Endothelial cell of umbilical vein (primary cell): ENCODE measurements at regions not wholly inside any gene's neighbourhood (a gene's known extent, or its start where the extent isn't known, plus 50 kb on each side); places are given as distances from the start of the nearest gene placed in this dataset.

Experiments used
- BruUV-seq: library from RNA; stranded (reverse); fragments of 400-500 nt; replicated peaks from 2 replicates; lab custom pipeline; 2021; lab: Mats Ljungman, UMichigan
- CTCF ChIA-PET: fragments of 300-600, 350-600 bp; sonication (Branson Sonifier 250); formaldehyde crosslinking; loops from one replicate; lab custom pipeline; 2021; ENCODE audit warnings: antibody characterized with exemption, inconsistent platforms; lab: Charles Lee
- POLR2A ChIA-PET: fragments of 300-600, 350-600 bp; sonication (Branson Sonifier 250); formaldehyde crosslinking; loops from one replicate; lab custom pipeline; 2021; ENCODE audit warnings: antibody characterized with exemption, inconsistent platforms; lab: Charles Lee
- DNase-seq: peaks from one replicate; pipeline ENCODE4 v3.0.0-alpha.2; 2011; ENCODE audit warnings: low read depth, low spot score
- FAIRE-seq: peaks from 2 replicates; lab custom pipeline; 2011; peaks lifted over from hg19 to GRCh38; lab: Jason Lieb, UNC
- H2AFZ ChIP-seq: 2 replicates; pipeline ENCODE4 v1.6.0; 2012; ENCODE audit warnings: low read depth, low read length, control low read depth, inconsistent platforms
- H3K27ac ChIP-seq: 2 replicates; pipeline ENCODE4 v1.5.1; 2011; ENCODE audit warnings: low read depth, mild to moderate bottlenecking, control low read depth, low read length, moderate library complexity; ENCODE audit not compliant: insufficient read depth
- H3K27me3 ChIP-seq, 2 experiments: 2 replicates each; pipeline versions ENCODE4 v1.6.0 to v1.6.1; 2011; ENCODE audit warnings: low read length in 2 of 2, mixed read lengths in 1 of 2; ENCODE audit not compliant: control insufficient read depth in 2 of 2, insufficient read depth in 2 of 2
- H3K36me3 ChIP-seq, 2 experiments: 2 replicates in 1 of 2; 3 replicates in 1 of 2; pipeline ENCODE4 v1.5.1; 2011; ENCODE audit warnings: low read length in 2 of 2, mild to moderate bottlenecking in 1 of 2, moderate library complexity in 1 of 2; ENCODE audit not compliant: control insufficient read depth in 2 of 2, insufficient read depth in 2 of 2; ENCODE audit errors: extremely low read depth in 1 of 2
- H3K4me1 ChIP-seq: 3 replicates; pipeline ENCODE4 v1.5.1; 2011; ENCODE audit warnings: mild to moderate bottlenecking, low read length; ENCODE audit not compliant: control insufficient read depth, insufficient read depth; ENCODE audit errors: extremely low read depth
- H3K4me2 ChIP-seq: 2 replicates; pipeline ENCODE4 v1.6.1; 2011; ENCODE audit warnings: low read length, control low read depth, mixed read lengths; ENCODE audit not compliant: insufficient read depth
- H3K4me3 ChIP-seq, 3 experiments: fragments of 200-600 bp in 1 of 3; sonication (generic), shearing (Covaris generic) in 1 of 3; replicated peaks in 1 of 3; 2 replicates each; pipeline ENCODE4 v1.5.1; 2011 to 2016; ENCODE audit warnings: control low read depth in 3 of 3, low read length in 3 of 3, mild to moderate bottlenecking in 2 of 3, inconsistent platforms in 1 of 3, low read depth in 1 of 3, moderate library complexity in 1 of 3; ENCODE audit not compliant: insufficient read depth in 1 of 3
- H3K79me2 ChIP-seq: 2 replicates; pipeline ENCODE4 v1.6.0; 2012; ENCODE audit warnings: low read length, inconsistent platforms; ENCODE audit not compliant: control insufficient read depth, insufficient read depth
- H3K9ac ChIP-seq: replicated peaks from 2 replicates; pipeline ENCODE3; 2011; ENCODE audit warnings: low read length, control low read depth; ENCODE audit not compliant: insufficient read depth; ENCODE audit errors: extremely low read depth
- H3K9me1 ChIP-seq: replicated peaks from 3 replicates; pipeline ENCODE4 v1.6.0; 2011; ENCODE audit warnings: mild to moderate bottlenecking, low read length; ENCODE audit not compliant: control insufficient read depth, insufficient read depth; ENCODE audit errors: extremely low read depth
- H3K9me3 ChIP-seq: replicated peaks from 2 replicates; pipeline ENCODE4 v1.5.1; 2012; ENCODE audit warnings: low read length, inconsistent platforms; ENCODE audit not compliant: control insufficient read depth, insufficient read depth
- H4K20me1 ChIP-seq: replicated peaks from 2 replicates; pipeline ENCODE3; 2011; ENCODE audit warnings: mild to moderate bottlenecking, low read length; ENCODE audit not compliant: control insufficient read depth, insufficient read depth; ENCODE audit errors: extremely low read depth
- EZH2 ChIP-seq: IDR thresholded peaks from 2 replicates; pipeline ENCODE4 v1.6.1; 2012; ENCODE audit warnings: borderline replicate concordance, low read depth, mild to moderate bottlenecking, moderate library complexity, low read length, inconsistent platforms; ENCODE audit not compliant: severe bottlenecking
- FOS ChIP-seq: IDR thresholded peaks from 2 replicates; pipeline ENCODE4 v1.6.1; 2011; ENCODE audit warnings: mild to moderate bottlenecking, low read length, moderate library complexity, borderline replicate concordance; ENCODE audit not compliant: insufficient read depth
- MAX ChIP-seq: IDR thresholded peaks from 2 replicates; pipeline ENCODE4 v1.6.1; 2011; ENCODE audit not compliant: insufficient read depth, insufficient read length
- MYC ChIP-seq: IDR thresholded peaks from one replicate; pipeline ENCODE4 v1.6.1; 2011; ENCODE audit warnings: mild to moderate bottlenecking, low read depth, low read length
- POLR2A ChIP-seq: IDR thresholded peaks from 2 replicates; pipeline ENCODE4 v1.6.1; 2012; ENCODE audit warnings: low read depth, mild to moderate bottlenecking, control low read depth, low read length
- dilution Hi-C: fragments of 300-500 bp; cut with MboI; formaldehyde crosslinking; loops from one replicate; pipeline ENCODE4 v1.15.0; 2019; ENCODE audit warnings: low sequenced_read_pairs; ENCODE audit not compliant: extremely low pct_ligation_motif_present
- intact Hi-C: fragments of 100-400 bp; cut with micrococcal nuclease; formaldehyde crosslinking; loops from one replicate; pipeline ENCODE4 v1.10.0; 2022
- TF ChIP-seq, protein P1 (sequence below), 2 donors: IDR thresholded peaks; 1 replicate in 1 of 2; 2 replicates in 1 of 2; pipeline ENCODE4 v1.5.1; 2011; ENCODE audit warnings: low read length in 2 of 2, mild to moderate bottlenecking in 2 of 2, moderate library complexity in 2 of 2, control low read depth in 1 of 2, inconsistent platforms in 1 of 2, low read depth in 1 of 2; ENCODE audit not compliant: insufficient read depth in 1 of 2; ENCODE audit errors: extremely low read depth in 1 of 2

DNA sequence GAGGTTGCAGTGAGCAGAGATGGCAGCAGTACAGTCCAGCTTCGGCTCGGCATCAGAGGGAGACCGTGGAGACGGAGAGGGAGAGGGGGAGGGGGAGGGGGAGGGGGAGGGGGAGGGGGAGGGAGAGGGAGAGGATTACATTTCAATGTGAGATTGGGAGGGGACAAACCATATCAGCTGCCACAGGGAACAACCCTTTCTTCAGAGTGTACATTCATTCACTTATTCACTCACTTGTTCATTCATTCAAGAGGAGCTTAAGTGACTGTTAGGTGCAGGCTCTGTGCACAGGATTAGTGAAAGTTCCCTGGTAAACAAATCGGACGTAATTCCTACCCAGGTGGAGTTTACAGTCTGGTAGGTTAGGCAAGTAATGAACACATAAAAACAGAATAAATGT is 65.6 kb upstream of the MEDAG start:
- CTCF ChIA-PET = interaction anchor here (0.8 kb wide), 1 partner anchor 204 kb away, joined by 4 read pairs; no protein-coding TSS in a partner anchor
- POLR2A ChIA-PET = no interaction called here

More for the DNA sequence above, 65.6 kb upstream of the MEDAG start:
- Histone ChIP-seq H3K4me3 (no peak overlapping the region), H3K9ac (no peak overlapping the region), H3K9me1 (no peaks in the 10 kb centered on the region), H3K79me2 (no peaks in the 10 kb centered on the region), H3K4me2 (no peak overlapping the region), H4K20me1 (no peaks in the 10 kb centered on the region), H2AFZ (no peak overlapping the region), H3K4me1 (peaks cover under 1% of the 10 kb centered on the region), H3K27me3 (peaks cover 0 to 6% of the 10 kb centered on the region in 2 experiments), H3K27ac (no peak overlapping the region), H3K9me3 (no peaks in the 10 kb centered on the region), H3K36me3 (no peaks in the 10 kb centered on the region)
- DNase-seq (no peak), FAIRE-seq (no peak)
- intact Hi-C loops = no loop called here
- TF ChIP-seq MYC (no peak), POLR2A (no peak), MAX (no peak), FOS (no peak), EZH2 (no peak)
- TF ChIP-seq, protein P1, sequence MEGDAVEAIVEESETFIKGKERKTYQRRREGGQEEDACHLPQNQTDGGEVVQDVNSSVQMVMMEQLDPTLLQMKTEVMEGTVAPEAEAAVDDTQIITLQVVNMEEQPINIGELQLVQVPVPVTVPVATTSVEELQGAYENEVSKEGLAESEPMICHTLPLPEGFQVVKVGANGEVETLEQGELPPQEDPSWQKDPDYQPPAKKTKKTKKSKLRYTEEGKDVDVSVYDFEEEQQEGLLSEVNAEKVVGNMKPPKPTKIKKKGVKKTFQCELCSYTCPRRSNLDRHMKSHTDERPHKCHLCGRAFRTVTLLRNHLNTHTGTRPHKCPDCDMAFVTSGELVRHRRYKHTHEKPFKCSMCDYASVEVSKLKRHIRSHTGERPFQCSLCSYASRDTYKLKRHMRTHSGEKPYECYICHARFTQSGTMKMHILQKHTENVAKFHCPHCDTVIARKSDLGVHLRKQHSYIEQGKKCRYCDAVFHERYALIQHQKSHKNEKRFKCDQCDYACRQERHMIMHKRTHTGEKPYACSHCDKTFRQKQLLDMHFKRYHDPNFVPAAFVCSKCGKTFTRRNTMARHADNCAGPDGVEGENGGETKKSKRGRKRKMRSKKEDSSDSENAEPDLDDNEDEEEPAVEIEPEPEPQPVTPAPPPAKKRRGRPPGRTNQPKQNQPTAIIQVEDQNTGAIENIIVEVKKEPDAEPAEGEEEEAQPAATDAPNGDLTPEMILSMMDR (IDR thresholded peaks at IDR 0.05; ENCODE audit: extremely low read depth in 1 of 2, insufficient read depth in 1 of 2, low read depth in 1 of 2, low read length in 2 of 2) = no peak
- no TSS peak for BruUV-seq
- dilution Hi-C loops = no loop called here
